CD4-positive, alpha-beta T cell treated with Interleukin-4 for 1 hour (primary cell): ENCODE measurements at regions not wholly inside any gene's neighbourhood (a gene's known extent, or its start where the extent isn't known, plus 50 kb on each side); places are given as distances from the start of the nearest gene placed in this dataset.
"Not testable (repeated sequence)": the region's sequence is repeated elsewhere in the genome, so short reads cannot be mapped to it uniquely, and the experiment has no call there.

ENCODE experiments used
- DNase-seq, 2 donors: peaks; one replicate each; pipeline ENCODE4 v3.0.0-alpha.2; 2020 to 2022

GRCh38 chr6:1197309-1197708 lies 114.6 kb upstream of the FOXQ1 start:
- no peak for DNase-seq

DNA sequence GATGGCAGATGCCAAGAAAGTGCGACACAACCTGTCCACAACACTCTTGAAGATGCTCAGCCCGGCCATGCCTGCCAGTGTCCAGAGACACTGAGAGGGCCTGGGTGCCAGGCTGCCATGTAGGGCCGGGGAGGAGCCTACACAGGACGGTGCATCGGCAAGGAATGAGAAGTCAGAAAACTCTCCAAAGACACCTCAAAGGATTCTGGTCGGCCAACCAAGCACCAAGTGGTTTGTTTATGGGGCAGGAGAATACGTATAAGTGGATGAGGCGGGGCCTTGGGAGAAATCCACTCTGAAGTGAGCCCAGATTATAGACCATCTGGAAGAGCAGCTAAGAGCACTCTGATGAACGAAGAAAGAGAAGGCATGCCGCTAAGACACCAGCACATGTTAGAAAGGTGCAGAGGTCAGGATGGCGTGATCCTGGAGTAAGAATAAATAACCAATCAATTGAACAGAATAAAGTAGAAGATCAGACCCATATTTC lies 120.7 kb upstream of the FOXQ1 start:
- no peak for DNase-seq

DNA sequence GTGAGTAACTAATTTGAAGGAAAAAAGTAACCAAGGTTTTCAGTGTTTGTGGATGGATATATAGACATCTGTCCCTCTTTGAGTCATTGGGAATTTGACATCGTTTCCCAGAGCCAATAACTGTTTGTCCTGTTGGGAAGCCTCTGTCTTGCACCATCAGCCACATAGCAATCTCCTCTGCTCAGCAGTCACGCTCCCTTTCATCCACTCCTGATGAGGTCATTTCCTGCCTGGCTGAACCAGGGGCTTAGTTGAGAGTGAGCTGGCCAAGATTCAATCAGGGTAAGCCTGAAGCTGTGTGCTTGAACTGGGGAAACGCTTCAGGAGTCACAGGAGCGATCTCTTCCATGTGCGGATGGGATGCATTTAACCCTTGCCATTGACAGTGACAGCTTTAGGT lies 121.5 kb upstream of the FOXQ1 start:
- DNase-seq: no peak

GRCh38 chr6:1188199-1188598 lies 123.7 kb upstream of the FOXQ1 start:
- DNase-seq: no peak

DNA sequence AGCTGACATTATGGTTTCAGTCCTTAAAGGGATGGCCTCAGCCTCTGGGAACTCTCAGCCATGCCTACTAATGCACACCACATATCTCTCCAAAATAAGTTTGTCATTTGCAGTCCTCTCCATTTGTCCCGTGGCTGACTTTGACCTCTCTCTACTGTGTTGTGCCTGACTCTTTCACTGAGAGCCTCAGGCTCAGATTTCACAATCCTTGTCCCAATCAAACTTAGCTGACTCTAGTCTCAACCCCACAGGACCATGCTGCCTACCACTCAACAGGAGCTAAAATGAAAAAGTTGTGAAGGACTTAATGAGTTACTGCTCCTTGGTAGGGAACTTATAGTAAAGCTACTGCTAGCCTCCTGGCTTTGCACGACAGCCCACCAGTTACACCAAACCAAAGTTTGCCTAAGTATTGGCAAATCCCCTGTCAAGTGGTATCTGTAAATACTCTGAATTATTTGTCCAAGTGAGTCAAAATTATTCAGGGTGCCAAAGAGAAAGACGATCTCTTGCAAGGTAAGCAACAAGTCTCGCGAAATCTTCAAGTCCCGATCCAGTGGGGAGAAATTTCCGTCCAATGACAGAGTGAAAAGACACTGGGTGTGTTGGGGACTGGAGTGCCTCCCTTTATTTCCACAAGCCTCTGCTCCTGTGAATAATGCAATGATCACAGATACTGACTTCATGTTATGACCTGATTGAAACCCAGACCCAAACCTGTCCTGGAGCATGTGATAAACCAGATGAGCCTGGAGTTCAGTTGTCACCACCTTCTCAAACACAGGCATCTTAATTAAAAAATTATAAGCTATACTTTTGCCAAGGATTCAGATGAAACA lies 124.4 kb upstream of the FOXQ1 start:
- DNase-seq: no peak

DNA sequence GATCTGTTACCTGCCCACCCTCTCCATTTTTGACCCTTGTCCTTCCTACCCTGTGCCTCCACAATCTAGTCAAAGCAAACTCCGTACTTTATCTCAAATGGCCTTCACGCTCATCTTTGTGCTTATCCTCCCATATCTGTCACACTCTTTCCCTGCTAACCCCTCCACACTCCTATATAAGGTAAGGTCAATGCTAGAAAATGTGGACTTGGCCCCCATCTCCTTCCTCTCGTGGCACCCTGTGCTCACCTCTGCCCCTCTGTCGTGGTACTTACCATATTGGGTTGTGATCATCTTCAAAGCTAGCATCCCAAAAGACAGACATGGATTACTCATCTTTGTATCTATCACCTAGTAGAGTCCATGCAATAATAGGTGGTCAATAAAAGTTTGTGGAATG lies 127.6 kb upstream of the FOXQ1 start:
- no peak for DNase-seq

GRCh38 chr6:1182722-1183521 lies 129.0 kb upstream of the FOXQ1 start:
- DNase-seq: no peak

DNA sequence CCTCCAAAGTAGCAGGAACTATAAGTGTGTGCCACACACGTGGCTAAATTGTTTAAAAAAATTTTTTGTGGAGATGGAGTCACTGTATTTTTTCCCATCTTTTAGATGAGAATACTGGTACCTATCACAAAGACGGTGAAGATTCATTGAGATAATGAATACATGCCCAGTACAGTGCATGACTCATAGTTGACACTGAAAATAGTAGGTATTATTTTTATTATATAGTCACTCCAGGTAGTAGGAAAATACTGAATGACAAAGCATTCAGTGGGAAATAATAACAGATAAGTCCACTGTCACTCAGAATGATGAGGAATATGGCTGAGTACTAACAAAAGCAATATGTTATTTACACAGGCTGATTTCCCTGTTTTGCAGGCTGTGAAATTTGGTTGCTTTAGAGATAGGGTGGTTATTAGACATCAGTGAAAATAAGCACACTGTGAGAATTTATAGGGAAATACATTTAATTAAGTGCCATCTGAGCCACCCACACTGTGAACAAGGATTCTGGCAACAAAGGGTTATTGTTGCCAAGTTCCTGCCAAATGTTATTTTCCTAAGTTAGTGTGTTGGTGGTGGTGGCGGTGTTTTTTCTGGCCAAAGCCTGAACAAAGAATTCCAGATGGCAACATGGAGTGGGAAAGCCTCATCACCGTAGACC lies 129.8 kb upstream of the FOXQ1 start:
- no peak for DNase-seq

DNA sequence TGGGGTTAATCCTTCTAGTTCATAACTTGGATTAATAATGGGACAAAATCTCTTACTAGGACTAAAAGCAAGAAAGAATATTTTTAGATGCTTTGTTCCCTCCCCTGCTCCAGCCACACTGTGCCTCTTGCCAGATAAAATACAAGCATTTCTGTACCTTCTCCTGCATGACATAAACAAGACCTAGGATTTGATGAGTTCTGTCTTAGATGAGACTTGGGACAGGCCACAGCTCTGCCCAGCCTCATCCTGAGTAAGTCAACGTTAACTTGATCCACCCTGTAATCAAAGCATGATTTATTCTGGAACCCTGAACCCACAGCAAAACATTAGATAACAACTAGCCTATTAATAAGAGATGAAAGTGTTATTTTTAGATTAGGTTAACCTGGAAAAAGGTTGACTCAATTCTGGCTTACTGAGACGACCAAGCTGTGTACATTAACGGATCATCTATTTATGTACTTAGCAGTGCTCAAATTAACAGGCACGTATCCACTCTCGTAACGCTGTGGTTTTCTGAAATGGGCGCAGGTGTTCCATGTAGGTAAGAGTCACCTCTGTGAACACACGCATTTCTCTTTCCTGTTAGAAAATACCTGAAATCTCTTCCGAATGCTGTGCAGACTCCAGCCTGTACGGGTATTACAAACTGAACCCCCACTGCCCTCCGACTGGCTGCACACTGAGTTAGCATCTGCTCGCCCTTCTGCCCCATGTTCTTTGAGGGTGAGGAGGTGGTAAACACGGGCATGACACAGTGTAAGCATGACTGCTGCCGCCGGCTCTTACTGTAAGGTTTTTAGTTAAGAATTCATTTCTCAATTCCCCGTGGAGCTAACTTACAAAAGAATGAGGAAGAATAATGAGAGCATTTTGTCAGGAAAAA lies 132.1 kb upstream of the FOXQ1 start:
- DNase-seq: no peak

GRCh38 chr6:1178590-1178989 lies 133.3 kb upstream of the FOXQ1 start:
- no peak for DNase-seq

DNA sequence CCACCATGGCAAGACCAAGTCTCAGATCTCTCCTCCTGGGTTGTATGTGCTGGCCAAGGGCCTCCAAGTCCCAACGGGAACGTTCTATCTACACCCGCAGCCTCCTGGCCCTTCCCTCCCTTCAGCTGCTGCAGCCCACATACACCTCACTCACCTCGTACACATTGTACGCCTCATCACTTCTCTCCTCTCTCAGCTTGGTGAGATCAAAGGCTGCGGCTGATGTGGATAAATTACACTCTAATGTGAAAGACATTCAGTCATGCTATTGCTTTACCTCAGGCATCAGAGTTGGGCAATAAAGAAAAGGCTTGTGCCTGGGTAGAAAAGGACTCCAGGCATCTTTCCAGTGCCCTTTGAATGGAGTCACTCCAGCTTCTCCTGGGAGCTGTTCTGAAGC lies 135.3 kb upstream of the FOXQ1 start:
- DNase-seq: no peak

GRCh38 chr6:1175877-1176276 lies 136.0 kb upstream of the FOXQ1 start:
- DNase-seq: no peak

- no peak for DNase-seq
Observed at GRCh38 chr6:1170794-1171193, 141.1 kb upstream of the FOXQ1 start.

- DNase-seq: no peak
Observed at GRCh38 chr6:1164600-1164999, 147.3 kb upstream of the FOXQ1 start.

- no peak for DNase-seq
Observed at GRCh38 chr6:1163501-1163900, 148.4 kb upstream of the FOXQ1 start.

DNA sequence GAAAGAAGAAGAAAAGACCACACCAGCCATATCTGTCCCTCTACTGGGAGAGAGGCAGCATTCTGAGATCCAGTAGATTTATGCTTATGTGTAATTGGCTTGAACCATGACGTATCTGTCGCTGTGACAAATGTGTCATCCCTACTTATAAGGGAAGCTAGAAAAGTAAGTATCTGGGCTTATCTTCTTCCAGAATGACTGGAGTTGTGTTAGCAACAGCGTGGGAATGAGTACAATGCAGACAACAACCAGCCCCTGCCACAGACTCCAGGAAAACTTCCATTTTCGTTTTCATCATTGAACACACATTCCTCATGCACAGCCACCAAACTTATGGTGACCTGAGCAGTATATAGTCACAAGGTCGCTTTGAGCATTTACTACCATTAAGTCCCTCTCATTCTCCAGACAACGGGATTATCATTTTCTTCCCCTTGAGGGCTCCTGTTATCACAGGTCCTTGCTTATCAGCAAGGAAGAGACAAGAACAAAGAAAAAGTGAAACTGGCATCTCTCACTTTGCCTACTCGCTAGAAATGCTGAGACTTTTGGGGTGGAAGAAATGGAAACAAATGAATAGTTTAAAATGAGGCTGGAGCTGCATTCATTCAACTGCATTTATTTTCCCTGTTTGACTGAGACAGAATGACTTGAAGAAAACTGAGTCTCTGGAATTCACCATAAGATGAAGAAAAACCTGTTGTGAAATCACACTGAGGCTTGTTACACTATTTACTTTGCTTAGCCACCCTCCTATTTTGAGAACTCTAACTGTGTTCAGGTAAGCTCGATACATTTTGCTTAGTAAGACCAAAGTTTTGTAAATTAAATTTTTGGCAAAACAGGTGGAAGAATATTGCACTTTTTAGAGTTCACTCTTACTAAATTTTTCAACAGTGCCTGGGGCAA lies 149.3 kb upstream of the FOXQ1 start:
- no peak for DNase-seq

DNA sequence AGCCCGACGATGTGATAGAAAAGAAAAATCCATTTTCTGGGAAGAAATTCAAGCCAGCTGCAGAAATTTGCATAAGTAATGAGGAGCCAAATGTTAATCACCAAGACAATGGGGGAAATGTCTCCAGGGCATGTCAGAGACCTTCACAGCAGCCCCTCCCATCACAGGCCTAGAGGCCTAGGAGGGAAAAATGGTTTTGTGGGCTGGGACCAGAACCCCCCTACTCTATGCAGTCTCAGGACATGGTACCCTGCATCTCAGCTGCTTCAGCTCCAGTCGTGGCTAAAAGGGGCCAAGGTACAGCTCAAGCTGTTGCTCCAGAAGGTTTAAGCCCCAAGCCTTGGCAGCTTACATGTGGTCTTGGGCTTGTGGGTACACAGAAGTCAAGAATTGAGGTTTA lies 155.5 kb upstream of the FOXQ1 start:
- not testable (repeated sequence) for DNase-seq

- no peak for DNase-seq
Observed at GRCh38 chr6:1153696-1154245, 158.1 kb upstream of the FOXQ1 start.

- no peak for DNase-seq
Observed at GRCh38 chr6:1146500-1146899, 165.4 kb upstream of the FOXQ1 start.

- no peak for DNase-seq
Observed at GRCh38 chr6:1145768-1146218, 166.1 kb upstream of the FOXQ1 start.
